Loucy (cell line): ENCODE measurements at regions not wholly inside any gene's neighbourhood (a gene's known extent, or its start where the extent isn't known, plus 50 kb on each side); places are given as distances from the start of the nearest gene placed in this dataset.

Experiments used
- CTCF ChIP-seq: fragments of 200-600 bp; sonication (generic); conservative IDR thresholded peaks from 2 replicates; pipeline ENCODE4 v1.5.1; 2014; ENCODE audit warnings: mild to moderate bottlenecking, antibody characterized with exemption, low read length
- EZH2phosphoT487 ChIP-seq: fragments of 200-600 bp; IDR thresholded peaks from 2 replicates; pipeline ENCODE4 v1.6.1; 2018; ENCODE audit warnings: antibody characterized with exemption, mild to moderate bottlenecking, moderate library complexity, borderline replicate concordance

- TF ChIP-seq CTCF: no peak
- no peak for TF ChIP-seq EZH2phosphoT487
Observed at GRCh38 chr12:45637706-45638105, 91.8 kb upstream of the ARID2 start.
